Naive thymus-derived CD4-positive, alpha-beta T cell (primary cell): ENCODE measurements at regions not wholly inside any gene's neighbourhood (a gene's known extent, or its start where the extent isn't known, plus 50 kb on each side); places are given as distances from the start of the nearest gene placed in this dataset.

Source experiments
- ATAC-seq: fragments of 150-1000 bp; cut with Tn5 transposase; 2 replicates; pipeline ENCODE4 v1.10.0; 2021; ENCODE audit warnings: mild to moderate bottlenecking, moderate library complexity
- CTCF ChIA-PET: fragments of 350-600 bp; sonication (Branson Sonifier 250); formaldehyde crosslinking; loops from one replicate; lab custom pipeline; 2021; ENCODE audit warnings: antibody characterized with exemption; lab: Charles Lee
- POLR2A ChIA-PET: fragments of 350-600 bp; sonication (Branson Sonifier 250); formaldehyde crosslinking; loops from one replicate; lab custom pipeline; 2021; ENCODE audit warnings: antibody characterized with exemption, inconsistent platforms; lab: Charles Lee
- DNase-seq, 9 donors: peaks; one replicate each; pipeline versions ENCODE4 v3.0.0 to v3.0.0-alpha.2; 2020 to 2022; ENCODE audit warnings: mixed read lengths in 1 of 9
- H3K27ac ChIP-seq: one replicate; pipeline ENCODE4 v1.7.0; 2013; ENCODE audit warnings: mild to moderate bottlenecking, low read depth, low read length, moderate library complexity
- H3K27me3 ChIP-seq, 2 donors: one replicate each; pipeline ENCODE4 v1.7.0; 2013; ENCODE audit warnings: low read length in 2 of 2, mild to moderate bottlenecking in 2 of 2, moderate library complexity in 2 of 2; ENCODE audit not compliant: control insufficient read depth in 2 of 2, insufficient read depth in 2 of 2
- H3K36me3 ChIP-seq, 3 experiments: 1 replicate in 2 of 3; 2 replicates in 1 of 3; pipeline ENCODE4 v1.7.0; 2013; ENCODE audit warnings: low read length in 3 of 3, mild to moderate bottlenecking in 3 of 3, moderate library complexity in 1 of 3; ENCODE audit not compliant: insufficient read depth in 3 of 3, control insufficient read depth in 2 of 3
- H3K4me1 ChIP-seq, 2 donors: one replicate each; pipeline ENCODE4 v1.7.0; 2013; ENCODE audit warnings: low read length in 2 of 2, mild to moderate bottlenecking in 2 of 2, moderate library complexity in 1 of 2; ENCODE audit not compliant: control insufficient read depth in 2 of 2, insufficient read depth in 2 of 2
- H3K4me3 ChIP-seq: 2 replicates; pipeline ENCODE4 v1.7.0; 2013; ENCODE audit warnings: mild to moderate bottlenecking, low read length
- H3K9me3 ChIP-seq, 3 experiments: 1 replicate in 2 of 3; 2 replicates in 1 of 3; pipeline ENCODE4 v1.7.0; 2013; ENCODE audit warnings: low read length in 3 of 3; ENCODE audit not compliant: control insufficient read depth in 2 of 3
- H3K27ac Mint-ChIP-seq, 9 donors: one replicate each; pipeline ENCODE4 v1.8.0; 2020 to 2022; ENCODE audit warnings: mixed read lengths in 9 of 9, mild to moderate bottlenecking in 8 of 9, moderate library complexity in 5 of 9, inconsistent platforms in 2 of 9
- H3K27me3 Mint-ChIP-seq, 5 donors: one replicate each; pipeline ENCODE4 v1.8.0; 2021 to 2022; ENCODE audit warnings: mixed read lengths in 5 of 5, mild to moderate bottlenecking in 1 of 5
- H3K36me3 Mint-ChIP-seq, 5 donors: one replicate each; pipeline ENCODE4 v1.8.0; 2020 to 2022; ENCODE audit warnings: mixed read lengths in 5 of 5, mild to moderate bottlenecking in 3 of 5, inconsistent platforms in 1 of 5
- H3K4me1 Mint-ChIP-seq, 7 donors: one replicate each; pipeline ENCODE4 v1.8.0; 2020 to 2022; ENCODE audit warnings: mixed read lengths in 7 of 7, mild to moderate bottlenecking in 3 of 7, inconsistent platforms in 1 of 7
- H3K4me3 Mint-ChIP-seq, 10 donors: one replicate each; pipeline ENCODE4 v1.8.0; 2020 to 2022; ENCODE audit warnings: mild to moderate bottlenecking in 10 of 10, mixed read lengths in 10 of 10, moderate library complexity in 6 of 10, inconsistent platforms in 2 of 10
- H3K9me3 Mint-ChIP-seq, 11 donors: one replicate each; pipeline ENCODE4 v1.8.0; 2020 to 2022; ENCODE audit warnings: mixed read lengths in 11 of 11, mild to moderate bottlenecking in 4 of 11, inconsistent platforms in 1 of 11, moderate library complexity in 1 of 11
- intact Hi-C, 2 donors: fragments of 100-400 bp; cut with micrococcal nuclease; formaldehyde crosslinking; loops; one replicate each; pipeline ENCODE4 v1.15.1; 2023

GRCh38 chr14:28055008-28055407 is 711.6 kb upstream of the FOXG1 start:
- no peak overlapping the region for H3K27ac ChIP-seq
- ATAC-seq (no peak), DNase-seq (no peak)
- intact Hi-C loops = no loop called here
- H3K4me1 Mint-ChIP-seq = peaks cover 0 to 5% (median 0%) of the 10 kb centered on the region in 7 donors
- H3K4me3 Mint-ChIP-seq = no peak overlapping the region
- no peaks in the 10 kb centered on the region for H3K4me1 ChIP-seq
- ChIA-PET CTCF (no interaction called here), POLR2A (no interaction called here)
- H3K4me3 ChIP-seq = no peak overlapping the region
- H3K27me3 Mint-ChIP-seq = no peaks in the 10 kb centered on the region
- peaks cover 0 to 31% (median 18%) of the 10 kb centered on the region in 11 donors for H3K9me3 Mint-ChIP-seq
- no peak overlapping the region for H3K27ac Mint-ChIP-seq
- H3K36me3 Mint-ChIP-seq = no peaks in the 10 kb centered on the region
- no peaks in the 10 kb centered on the region for H3K9me3 ChIP-seq
- H3K36me3 ChIP-seq = no peaks in the 10 kb centered on the region
- no peaks in the 10 kb centered on the region for H3K27me3 ChIP-seq

GRCh38 chr14:28057359-28058296 is 709.0 kb upstream of the FOXG1 start:
- peaks cover 0 to 7% (median 0%) of the 10 kb centered on the region in 3 experiments for H3K9me3 ChIP-seq
- H3K36me3 ChIP-seq = no peaks in the 10 kb centered on the region
- H3K4me3 ChIP-seq = no peak overlapping the region
- intact Hi-C loops = no loop called here
- no peaks in the 10 kb centered on the region for H3K4me1 ChIP-seq
- Mint-ChIP-seq H3K36me3 (no peaks in the 10 kb centered on the region), H3K27me3 (no peaks in the 10 kb centered on the region), H3K4me3 (peak overlapping the region in 2 of 10 donors; percentile 31 to 42), H3K9me3 (peaks cover under 1 to 30% (median 18%) of the 10 kb centered on the region in 11 donors), H3K4me1 (peaks cover 0 to 5% (median 0%) of the 10 kb centered on the region in 7 donors), H3K27ac (peak overlapping the region in 1 of 9 donors; percentile 13)
- no peak for ATAC-seq
- ChIA-PET POLR2A (no interaction called here), CTCF (no interaction called here)
- DNase-seq = no peak
- no peaks in the 10 kb centered on the region for H3K27me3 ChIP-seq
- no peak overlapping the region for H3K27ac ChIP-seq

- H3K4me1 Mint-ChIP-seq = peaks cover 0 to 5% (median 0%) of the 10 kb centered on the region in 7 donors
Observed at GRCh38 chr14:28059254-28059653, 707.3 kb upstream of the FOXG1 start.

DNA sequence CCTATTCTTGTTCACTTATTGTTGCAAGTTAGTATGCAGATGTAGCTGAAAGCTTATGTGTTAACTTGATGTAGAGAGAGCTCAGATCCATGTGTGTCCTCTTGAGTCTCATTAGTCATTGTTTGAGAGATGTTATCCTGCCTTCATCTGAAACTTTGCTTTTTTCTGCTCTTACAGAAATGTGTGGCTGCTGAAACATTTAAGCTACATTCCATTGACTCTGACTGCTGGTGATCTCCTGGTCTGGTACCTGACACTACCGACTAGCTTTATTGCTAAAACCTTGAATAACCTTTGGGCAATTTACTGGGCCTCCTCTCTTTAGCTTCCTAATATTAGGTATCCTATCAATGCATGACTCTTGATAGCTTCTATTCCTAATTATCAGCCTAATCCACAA is 705.6 kb upstream of the FOXG1 start:
- ATAC-seq (no peak), DNase-seq (no peak)
- H3K36me3 Mint-ChIP-seq = no peaks in the 10 kb centered on the region
- H3K27me3 ChIP-seq = no peaks in the 10 kb centered on the region
- intact Hi-C loops = no loop called here
- H3K9me3 Mint-ChIP-seq = peaks cover 3 to 23% (median 7%) of the 10 kb centered on the region in 11 donors
- ChIA-PET CTCF (no interaction called here), POLR2A (no interaction called here)
- no peak overlapping the region for H3K27ac Mint-ChIP-seq
- no peak overlapping the region for H3K27ac ChIP-seq
- no peaks in the 10 kb centered on the region for H3K36me3 ChIP-seq
- H3K4me3 Mint-ChIP-seq = no peak overlapping the region
- no peaks in the 10 kb centered on the region for H3K4me1 ChIP-seq
- peaks cover 0 to 7% (median 0%) of the 10 kb centered on the region in 3 experiments for H3K9me3 ChIP-seq
- peaks cover 0 to 5% (median 0%) of the 10 kb centered on the region in 7 donors for H3K4me1 Mint-ChIP-seq
- no peaks in the 10 kb centered on the region for H3K27me3 Mint-ChIP-seq
- no peak overlapping the region for H3K4me3 ChIP-seq

More at GRCh38 chr14:28059254-28059653, 707.3 kb upstream of the FOXG1 start:
- DNase-seq = no peak
- H3K27ac ChIP-seq = no peak overlapping the region
- no peak overlapping the region for H3K4me3 ChIP-seq
- Mint-ChIP-seq H3K4me3 (no peak overlapping the region), H3K27me3 (no peaks in the 10 kb centered on the region), H3K36me3 (no peaks in the 10 kb centered on the region), H3K27ac (no peak overlapping the region), H3K9me3 (peaks cover 3 to 31% (median 12%) of the 10 kb centered on the region in 11 donors)
- no peaks in the 10 kb centered on the region for H3K27me3 ChIP-seq
- no peaks in the 10 kb centered on the region for H3K4me1 ChIP-seq
- no peak for ATAC-seq
- H3K9me3 ChIP-seq = peaks cover 0 to 7% (median 0%) of the 10 kb centered on the region in 3 experiments
- ChIA-PET POLR2A (no interaction called here), CTCF (interaction anchor here (0.6 kb wide), 1 partner anchor 105 kb away, joined by 4 read pairs; no protein-coding TSS in a partner anchor)
- H3K36me3 ChIP-seq = no peaks in the 10 kb centered on the region
- intact Hi-C loops = no loop called here

- ChIA-PET CTCF (no interaction called here), POLR2A (no interaction called here)
- intact Hi-C loops = no loop called here
- H3K9me3 ChIP-seq = peaks cover 0 to 9% (median 0%) of the 10 kb centered on the region in 3 experiments
- Mint-ChIP-seq H3K4me1 (no peaks in the 10 kb centered on the region), H3K27me3 (no peaks in the 10 kb centered on the region), H3K9me3 (peaks cover 0 to 35% (median 18%) of the 10 kb centered on the region in 11 donors), H3K27ac (no peak overlapping the region), H3K36me3 (peaks cover 0 to 3% (median 0%) of the 10 kb centered on the region in 5 donors), H3K4me3 (no peak overlapping the region)
- H3K27me3 ChIP-seq = no peaks in the 10 kb centered on the region
- no peaks in the 10 kb centered on the region for H3K36me3 ChIP-seq
- DNase-seq (no peak), ATAC-seq (no peak)
- H3K27ac ChIP-seq = no peak overlapping the region
- H3K4me1 ChIP-seq = no peaks in the 10 kb centered on the region
- H3K4me3 ChIP-seq = no peak overlapping the region
Observed at GRCh38 chr14:28077021-28077420, 689.6 kb upstream of the FOXG1 start.

GRCh38 chr14:28083389-28083788 is 683.2 kb upstream of the FOXG1 start:
- ChIA-PET CTCF (no interaction called here), POLR2A (no interaction called here)
- peaks cover 0 to 4% (median 0%) of the 10 kb centered on the region in 3 experiments for H3K9me3 ChIP-seq
- ATAC-seq (no peak), DNase-seq (no peak)
- no peaks in the 10 kb centered on the region for H3K27me3 ChIP-seq
- Mint-ChIP-seq H3K27ac (no peak overlapping the region), H3K4me1 (no peaks in the 10 kb centered on the region), H3K27me3 (no peaks in the 10 kb centered on the region), H3K9me3 (peaks cover 0 to 19% (median 11%) of the 10 kb centered on the region in 11 donors), H3K4me3 (no peak overlapping the region), H3K36me3 (peaks cover 0 to 3% (median 0%) of the 10 kb centered on the region in 5 donors)
- no peak overlapping the region for H3K27ac ChIP-seq
- no peak overlapping the region for H3K4me3 ChIP-seq
- no peaks in the 10 kb centered on the region for H3K36me3 ChIP-seq
- no peaks in the 10 kb centered on the region for H3K4me1 ChIP-seq
- intact Hi-C loops = no loop called here
